ENCODE measurements at regions not wholly inside any gene's neighbourhood (a gene's known extent, or its start where the extent isn't known, plus 50 kb on each side); places are given as distances from the start of the nearest gene placed in this dataset.

DNA sequence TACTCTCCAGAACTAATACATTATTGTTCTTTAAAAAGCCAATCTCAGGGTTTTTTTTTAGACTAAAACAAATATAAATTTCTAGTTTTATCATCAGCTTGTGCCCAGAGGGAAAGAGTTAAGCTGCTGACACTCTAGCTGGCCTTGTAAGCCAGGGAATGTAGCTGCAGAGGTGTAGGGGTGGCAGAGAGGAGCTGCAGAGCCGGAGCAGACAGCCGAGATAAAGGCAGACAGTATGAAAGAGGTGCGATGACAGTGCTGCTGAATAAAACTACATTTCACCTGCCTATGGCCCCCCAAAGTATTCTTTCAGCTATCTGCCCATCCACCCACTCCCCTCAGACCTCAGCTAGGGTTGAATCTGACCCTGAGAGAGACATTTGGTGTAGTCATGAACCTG is 653.7 kb upstream of the ZWINT start:
- no peaks in the 10 kb centered on the region for H3K27me3 ChIP-seq (ENCODE audit: control insufficient read depth, insufficient read depth, low read length)
- no peaks in the 10 kb centered on the region for H3K36me3 ChIP-seq (ENCODE audit: control insufficient read depth, insufficient read depth, low read length)
- no peaks in the 10 kb centered on the region for H3K9me3 ChIP-seq (ENCODE audit: control insufficient read depth, insufficient read depth, low read depth, low read length)
- H3K4me1 ChIP-seq (ENCODE audit: control insufficient read depth, insufficient read depth, low read length): no peaks in the 10 kb centered on the region
- H3K27ac ChIP-seq (ENCODE audit: low read length): no peak overlapping the region
- intact Hi-C loops (cut with micrococcal nuclease; ENCODE audit: unreplicated experiment): no loop called here
- no peak for DNase-seq (ENCODE audit: low read depth, low spot score)
- POLR2A ChIA-PET: no interaction called here
- H3K4me3 ChIP-seq (ENCODE audit: low read depth in 2 of 2, low read length in 2 of 2): no peak overlapping the region
- no peak for ATAC-seq
- TF ChIP-seq TCF7L2 (IDR thresholded peaks at IDR 0.05; ENCODE audit: low read depth, low read length) (no peak), POLR2AphosphoS5 (IDR thresholded peaks at IDR 0.05; ENCODE audit: low read depth, low read length) (no peak), REST (IDR thresholded peaks at IDR 0.05; ENCODE audit: insufficient read depth in 1 of 2, low read depth in 2 of 2, low read length in 1 of 2) (no peak), SIN3A (IDR thresholded peaks at IDR 0.05; ENCODE audit: borderline replicate concordance, insufficient read depth, low read depth, low read length) (no peak)
- TF ChIP-seq, protein P1, sequence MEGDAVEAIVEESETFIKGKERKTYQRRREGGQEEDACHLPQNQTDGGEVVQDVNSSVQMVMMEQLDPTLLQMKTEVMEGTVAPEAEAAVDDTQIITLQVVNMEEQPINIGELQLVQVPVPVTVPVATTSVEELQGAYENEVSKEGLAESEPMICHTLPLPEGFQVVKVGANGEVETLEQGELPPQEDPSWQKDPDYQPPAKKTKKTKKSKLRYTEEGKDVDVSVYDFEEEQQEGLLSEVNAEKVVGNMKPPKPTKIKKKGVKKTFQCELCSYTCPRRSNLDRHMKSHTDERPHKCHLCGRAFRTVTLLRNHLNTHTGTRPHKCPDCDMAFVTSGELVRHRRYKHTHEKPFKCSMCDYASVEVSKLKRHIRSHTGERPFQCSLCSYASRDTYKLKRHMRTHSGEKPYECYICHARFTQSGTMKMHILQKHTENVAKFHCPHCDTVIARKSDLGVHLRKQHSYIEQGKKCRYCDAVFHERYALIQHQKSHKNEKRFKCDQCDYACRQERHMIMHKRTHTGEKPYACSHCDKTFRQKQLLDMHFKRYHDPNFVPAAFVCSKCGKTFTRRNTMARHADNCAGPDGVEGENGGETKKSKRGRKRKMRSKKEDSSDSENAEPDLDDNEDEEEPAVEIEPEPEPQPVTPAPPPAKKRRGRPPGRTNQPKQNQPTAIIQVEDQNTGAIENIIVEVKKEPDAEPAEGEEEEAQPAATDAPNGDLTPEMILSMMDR (IDR thresholded peaks at IDR 0.05): no peak
- in situ Hi-C loops (cut with HindIII; ENCODE audit: low pct_unique_long_range_greater_than_20kb, low sequenced_read_pairs): no loop called here
- CTCF ChIA-PET: no interaction called here
- no TSS peak for BruUV-seq (replicated peaks)

GRCh38 chr10:57008189-57008588 is 647.1 kb upstream of the ZWINT start:
- CTCF ChIA-PET: no interaction called here
- H3K36me3 ChIP-seq (ENCODE audit: control insufficient read depth, insufficient read depth, low read length): no peaks in the 10 kb centered on the region
- BruUV-seq (replicated peaks): no TSS peak
- POLR2A ChIA-PET: no interaction called here
- DNase-seq (ENCODE audit: low read depth, low spot score) (no peak), ATAC-seq (no peak)
- H3K9me3 ChIP-seq (ENCODE audit: control insufficient read depth, insufficient read depth, low read depth, low read length): no peaks in the 10 kb centered on the region
- TF ChIP-seq TCF7L2 (IDR thresholded peaks at IDR 0.05; ENCODE audit: low read depth, low read length) (no peak), SIN3A (IDR thresholded peaks at IDR 0.05; ENCODE audit: borderline replicate concordance, insufficient read depth, low read depth, low read length) (no peak), REST (IDR thresholded peaks at IDR 0.05; ENCODE audit: insufficient read depth in 1 of 2, low read depth in 2 of 2, low read length in 1 of 2) (no peak), POLR2AphosphoS5 (IDR thresholded peaks at IDR 0.05; ENCODE audit: low read depth, low read length) (no peak)
- TF ChIP-seq, protein P1 (IDR thresholded peaks at IDR 0.05): no peak
- H3K27me3 ChIP-seq (ENCODE audit: control insufficient read depth, insufficient read depth, low read length): no peaks in the 10 kb centered on the region
- no peak overlapping the region for H3K4me3 ChIP-seq (ENCODE audit: low read depth in 2 of 2, low read length in 2 of 2)
- no peak overlapping the region for H3K27ac ChIP-seq (ENCODE audit: low read length)
- in situ Hi-C loops (cut with HindIII; ENCODE audit: low pct_unique_long_range_greater_than_20kb, low sequenced_read_pairs) (no loop called here), intact Hi-C loops (cut with micrococcal nuclease; ENCODE audit: unreplicated experiment) (no loop called here)
- H3K4me1 ChIP-seq (ENCODE audit: control insufficient read depth, insufficient read depth, low read length): no peaks in the 10 kb centered on the region

Data from Panc1 (cell line).